ENCODE measurements at regions not wholly inside any gene's neighbourhood (a gene's known extent, or its start where the extent isn't known, plus 50 kb on each side); places are given as distances from the start of the nearest gene placed in this dataset.

DNA sequence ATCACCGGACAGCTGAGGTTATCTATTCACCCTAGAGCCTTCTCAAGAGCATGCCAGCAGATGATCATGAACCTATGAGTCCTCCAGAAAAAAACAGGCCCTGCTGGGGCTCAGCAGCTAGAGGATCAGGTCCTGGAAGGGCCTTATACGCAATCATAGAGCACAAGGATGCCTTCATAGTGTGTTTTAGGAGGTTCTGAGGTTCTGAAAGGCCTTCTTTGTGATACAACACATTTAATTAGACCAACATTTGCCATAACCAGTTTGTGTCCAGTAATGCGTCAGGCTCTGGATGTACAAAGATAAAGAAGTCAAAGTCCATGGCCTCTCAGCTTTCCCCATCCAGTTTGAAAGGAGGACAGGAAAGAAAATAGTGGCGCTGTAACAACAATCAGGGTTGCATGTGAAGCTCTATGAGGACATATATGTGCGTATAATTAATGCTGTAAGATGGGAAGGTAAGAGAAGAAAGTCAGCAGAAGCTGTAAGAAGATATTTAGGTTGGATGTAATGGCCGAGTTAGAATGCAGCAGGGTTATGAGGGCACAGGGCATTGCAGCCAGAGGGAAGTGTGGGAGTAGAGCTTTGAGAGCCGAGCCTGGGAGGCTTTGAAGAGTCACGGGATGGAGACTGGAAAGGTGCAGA, 302.6 kb upstream of the TBL1XR1 start:
- Histone ChIP-seq H3K27ac (ENCODE audit: low read length in 2 of 2) (no peak overlapping the region), H3K27me3 (replicated peaks in 1 of 4; ENCODE audit: control extremely low read depth in 1 of 4, control insufficient read depth in 3 of 4, insufficient read depth in 4 of 4, low read length in 3 of 4) (no peaks in the 10 kb centered on the region), H4K20me1 (ENCODE audit: control insufficient read depth, insufficient read depth, low read length, poor library complexity, severe bottlenecking) (no peaks in the 10 kb centered on the region), H3K4me2 (replicated peaks; ENCODE audit: low read depth, low read length, poor library complexity, severe bottlenecking) (no peak overlapping the region), H3K4me1 (ENCODE audit: control insufficient read depth in 2 of 2, insufficient read depth in 2 of 2, low read length in 2 of 2) (no peaks in the 10 kb centered on the region), H3K4me3 (ENCODE audit: control extremely low read depth in 1 of 5, extremely low read depth in 1 of 5, insufficient read depth in 1 of 5, low read depth in 2 of 5, low read length in 4 of 5) (no peak overlapping the region), H3K9ac (ENCODE audit: low read length) (no peak overlapping the region), H3K9me3 (ENCODE audit: control extremely low read depth in 1 of 3, control insufficient read depth in 2 of 3, insufficient read depth in 1 of 3, low read length in 2 of 3) (peaks cover 0 to 1% (median 0%) of the 10 kb centered on the region in 3 donors), H3K36me3 (replicated peaks in 1 of 2; ENCODE audit: control extremely low read depth in 1 of 2, control insufficient read depth in 1 of 2, extremely low read depth in 1 of 2, insufficient read depth in 2 of 2, low read length in 1 of 2) (no peaks in the 10 kb centered on the region), H2AFZ (ENCODE audit: insufficient read depth, low read depth, low read length, poor library complexity, severe bottlenecking) (no peak overlapping the region), H3K79me2 (ENCODE audit: control insufficient read depth, insufficient read depth, low read length) (no peaks in the 10 kb centered on the region)
- CTCF ChIA-PET: no interaction called here
- no peak for TF ChIP-seq EZH2 (IDR thresholded peaks at IDR 0.05; ENCODE audit: borderline replicate concordance, insufficient read depth, low read depth, low read length, poor library complexity, severe bottlenecking)
- TF ChIP-seq, protein P1, sequence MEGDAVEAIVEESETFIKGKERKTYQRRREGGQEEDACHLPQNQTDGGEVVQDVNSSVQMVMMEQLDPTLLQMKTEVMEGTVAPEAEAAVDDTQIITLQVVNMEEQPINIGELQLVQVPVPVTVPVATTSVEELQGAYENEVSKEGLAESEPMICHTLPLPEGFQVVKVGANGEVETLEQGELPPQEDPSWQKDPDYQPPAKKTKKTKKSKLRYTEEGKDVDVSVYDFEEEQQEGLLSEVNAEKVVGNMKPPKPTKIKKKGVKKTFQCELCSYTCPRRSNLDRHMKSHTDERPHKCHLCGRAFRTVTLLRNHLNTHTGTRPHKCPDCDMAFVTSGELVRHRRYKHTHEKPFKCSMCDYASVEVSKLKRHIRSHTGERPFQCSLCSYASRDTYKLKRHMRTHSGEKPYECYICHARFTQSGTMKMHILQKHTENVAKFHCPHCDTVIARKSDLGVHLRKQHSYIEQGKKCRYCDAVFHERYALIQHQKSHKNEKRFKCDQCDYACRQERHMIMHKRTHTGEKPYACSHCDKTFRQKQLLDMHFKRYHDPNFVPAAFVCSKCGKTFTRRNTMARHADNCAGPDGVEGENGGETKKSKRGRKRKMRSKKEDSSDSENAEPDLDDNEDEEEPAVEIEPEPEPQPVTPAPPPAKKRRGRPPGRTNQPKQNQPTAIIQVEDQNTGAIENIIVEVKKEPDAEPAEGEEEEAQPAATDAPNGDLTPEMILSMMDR (IDR thresholded peaks at IDR 0.05): no peak
- no peak overlapping the region for H3K27ac Mint-ChIP-seq
- no peaks in the 10 kb centered on the region for H3K27me3 Mint-ChIP-seq
- DNase-seq (no peak), ATAC-seq (ENCODE audit: low read depth) (no peak)
- POLR2A ChIA-PET: no interaction called here
- H3K4me1 Mint-ChIP-seq: peaks cover 3% of the 10 kb centered on the region
- intact Hi-C loops (cut with micrococcal nuclease): no loop called here
- no peaks in the 10 kb centered on the region for H3K9me3 Mint-ChIP-seq (ENCODE audit: insufficient read depth)
- WGBS (ENCODE audit: insufficient coverage): 98% methylated on average over 6 of the region's 8 CpGs
- no peak overlapping the region for H3K4me3 Mint-ChIP-seq

DNA sequence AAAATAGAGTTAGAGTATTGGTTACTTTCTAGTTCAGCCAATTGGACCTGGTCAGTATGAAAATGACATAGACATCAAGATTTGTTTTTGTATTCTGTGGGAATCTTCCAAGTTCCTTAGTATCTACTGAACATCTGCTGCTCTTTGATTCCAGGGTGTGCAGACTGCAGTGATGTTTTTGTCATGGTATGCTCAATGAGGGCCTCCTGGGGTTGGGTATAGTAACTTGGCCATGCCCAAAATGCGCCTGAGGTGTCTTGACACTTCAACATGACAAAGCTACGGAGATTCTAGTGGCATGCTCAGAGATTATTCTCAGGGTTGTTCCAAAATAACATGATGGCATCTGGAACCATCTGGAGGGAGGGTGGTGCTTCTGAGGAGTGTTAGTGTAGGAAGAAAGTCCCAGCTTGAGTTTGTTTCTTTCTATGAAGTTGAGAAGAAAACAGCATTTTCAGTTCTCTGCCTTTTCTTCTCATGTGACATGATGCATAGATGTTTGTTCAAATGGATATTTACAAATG, 313.5 kb upstream of the TBL1XR1 start:
- Histone ChIP-seq H3K4me3 (ENCODE audit: control extremely low read depth in 1 of 5, extremely low read depth in 1 of 5, insufficient read depth in 1 of 5, low read depth in 2 of 5, low read length in 4 of 5) (no peak overlapping the region), H2AFZ (ENCODE audit: insufficient read depth, low read depth, low read length, poor library complexity, severe bottlenecking) (no peak overlapping the region), H3K79me2 (ENCODE audit: control insufficient read depth, insufficient read depth, low read length) (no peaks in the 10 kb centered on the region), H3K9me3 (ENCODE audit: control extremely low read depth in 1 of 3, control insufficient read depth in 2 of 3, insufficient read depth in 1 of 3, low read length in 2 of 3) (no peaks in the 10 kb centered on the region), H3K4me2 (replicated peaks; ENCODE audit: low read depth, low read length, poor library complexity, severe bottlenecking) (no peak overlapping the region), H3K4me1 (ENCODE audit: control insufficient read depth in 2 of 2, insufficient read depth in 2 of 2, low read length in 2 of 2) (no peaks in the 10 kb centered on the region), H4K20me1 (ENCODE audit: control insufficient read depth, insufficient read depth, low read length, poor library complexity, severe bottlenecking) (no peaks in the 10 kb centered on the region), H3K27ac (ENCODE audit: low read length in 2 of 2) (no peak overlapping the region), H3K36me3 (replicated peaks in 1 of 2; ENCODE audit: control extremely low read depth in 1 of 2, control insufficient read depth in 1 of 2, extremely low read depth in 1 of 2, insufficient read depth in 2 of 2, low read length in 1 of 2) (no peaks in the 10 kb centered on the region), H3K27me3 (replicated peaks in 1 of 4; ENCODE audit: control extremely low read depth in 1 of 4, control insufficient read depth in 3 of 4, insufficient read depth in 4 of 4, low read length in 3 of 4) (no peaks in the 10 kb centered on the region), H3K9ac (ENCODE audit: low read length) (no peak overlapping the region)
- H3K27me3 Mint-ChIP-seq: no peaks in the 10 kb centered on the region
- ChIA-PET POLR2A (no interaction called here), CTCF (no interaction called here)
- ATAC-seq (ENCODE audit: low read depth) (no peak), DNase-seq (no peak)
- peak overlapping the region; percentile 4 for H3K27ac Mint-ChIP-seq
- intact Hi-C loops (cut with micrococcal nuclease): no loop called here
- H3K4me3 Mint-ChIP-seq: no peak overlapping the region
- 100% methylated on average over 2 of the region's 2 CpGs for WGBS (ENCODE audit: insufficient coverage)
- H3K4me1 Mint-ChIP-seq: no peaks in the 10 kb centered on the region
- TF ChIP-seq, protein P1 (IDR thresholded peaks at IDR 0.05): no peak
- no peak for TF ChIP-seq EZH2 (IDR thresholded peaks at IDR 0.05; ENCODE audit: borderline replicate concordance, insufficient read depth, low read depth, low read length, poor library complexity, severe bottlenecking)
- H3K9me3 Mint-ChIP-seq (ENCODE audit: insufficient read depth): no peaks in the 10 kb centered on the region
